Activated naive CD4-positive, alpha-beta T cell treated with anti-CD3 and anti-CD28 coated beads, Interleukin-2, amount 10 ng/mL, durations not matched to agents 7 days and 5 days (primary cell): ENCODE measurements at regions not wholly inside any gene's neighbourhood (a gene's known extent, or its start where the extent isn't known, plus 50 kb on each side); places are given as distances from the start of the nearest gene placed in this dataset.

Experiments
- CTCF ChIA-PET: fragments of 350-600 bp; sonication (Branson Sonifier 250); formaldehyde crosslinking; loops from one replicate; lab custom pipeline; 2021; ENCODE audit warnings: antibody characterized with exemption; lab: Charles Lee
- DNase-seq: peaks from one replicate; pipeline ENCODE4 v3.0.0-alpha.2; 2020
- H3K27ac Mint-ChIP-seq: one replicate; pipeline ENCODE4 v1.8.0; 2021; ENCODE audit warnings: mild to moderate bottlenecking, moderate library complexity, mixed read lengths
- H3K27me3 Mint-ChIP-seq: one replicate; pipeline ENCODE4 v1.8.0; 2021; ENCODE audit warnings: mild to moderate bottlenecking, mixed read lengths
- H3K36me3 Mint-ChIP-seq: one replicate; pipeline ENCODE4 v1.8.0; 2021; ENCODE audit warnings: mixed read lengths
- H3K4me1 Mint-ChIP-seq: one replicate; pipeline ENCODE4 v1.8.0; 2021; ENCODE audit warnings: mixed read lengths
- H3K4me3 Mint-ChIP-seq: one replicate; pipeline ENCODE4 v1.8.0; 2021; ENCODE audit warnings: mild to moderate bottlenecking, moderate library complexity, mixed read lengths
- H3K9me3 Mint-ChIP-seq: one replicate; pipeline ENCODE4 v1.8.0; 2021; ENCODE audit warnings: mixed read lengths

GRCh38 chr5:167688341-167689130, 602.9 kb upstream of the WWC1 start:
- H3K36me3 Mint-ChIP-seq, result no peaks in the 10 kb centered on the region

GRCh38 chr5:167694325-167695147, 596.9 kb upstream of the WWC1 start:
- Mint-ChIP-seq H3K27me3 (no peaks in the 10 kb centered on the region), H3K27ac (no peak overlapping the region), H3K4me3 (no peak overlapping the region), H3K9me3 (no peaks in the 10 kb centered on the region), H3K36me3 (no peaks in the 10 kb centered on the region), H3K4me1 (no peaks in the 10 kb centered on the region)
- DNase-seq, result no peak
- CTCF ChIA-PET, result no interaction called here

More at GRCh38 chr5:167688341-167689130, 602.9 kb upstream of the WWC1 start:
- Mint-ChIP-seq H3K4me1 (no peaks in the 10 kb centered on the region), H3K4me3 (no peak overlapping the region), H3K27ac (no peak overlapping the region), H3K9me3 (peaks cover 4% of the 10 kb centered on the region), H3K27me3 (no peaks in the 10 kb centered on the region)
- no peak for DNase-seq
- CTCF ChIA-PET, result no interaction called here

- no peaks in the 10 kb centered on the region for H3K9me3 Mint-ChIP-seq
- H3K27me3 Mint-ChIP-seq, result no peaks in the 10 kb centered on the region
- no peak for DNase-seq
- H3K36me3 Mint-ChIP-seq, result no peaks in the 10 kb centered on the region
- CTCF ChIA-PET, result no interaction called here
- H3K4me1 Mint-ChIP-seq, result no peaks in the 10 kb centered on the region
- no peak overlapping the region for H3K4me3 Mint-ChIP-seq
- H3K27ac Mint-ChIP-seq, result no peak overlapping the region
Measured at GRCh38 chr5:167696558-167697314, 594.7 kb upstream of the WWC1 start.

- Mint-ChIP-seq H3K4me1 (no peaks in the 10 kb centered on the region), H3K27me3 (no peaks in the 10 kb centered on the region), H3K4me3 (no peak overlapping the region), H3K36me3 (no peaks in the 10 kb centered on the region), H3K27ac (no peak overlapping the region), H3K9me3 (no peaks in the 10 kb centered on the region)
- no peak for DNase-seq
- CTCF ChIA-PET, result no interaction called here
Measured at GRCh38 chr5:167699432-167699831, 592.0 kb upstream of the WWC1 start.

- no peaks in the 10 kb centered on the region for H3K36me3 Mint-ChIP-seq
- H3K4me3 Mint-ChIP-seq, result no peak overlapping the region
- CTCF ChIA-PET, result no interaction called here
- H3K27ac Mint-ChIP-seq, result no peak overlapping the region
- no peaks in the 10 kb centered on the region for H3K27me3 Mint-ChIP-seq
- H3K9me3 Mint-ChIP-seq, result no peaks in the 10 kb centered on the region
- DNase-seq, result no peak
- H3K4me1 Mint-ChIP-seq, result no peaks in the 10 kb centered on the region
Measured at GRCh38 chr5:167701051-167701450, 590.4 kb upstream of the WWC1 start.

GRCh38 chr5:167702014-167702413, 589.4 kb upstream of the WWC1 start:
- H3K27ac Mint-ChIP-seq, result no peak overlapping the region
- CTCF ChIA-PET, result no interaction called here

GRCh38 chr5:167708449-167708848, 583.0 kb upstream of the WWC1 start:
- no peaks in the 10 kb centered on the region for H3K4me1 Mint-ChIP-seq

More at GRCh38 chr5:167702014-167702413, 589.4 kb upstream of the WWC1 start:
- H3K27me3 Mint-ChIP-seq, result no peaks in the 10 kb centered on the region
- H3K4me3 Mint-ChIP-seq, result no peak overlapping the region
- no peaks in the 10 kb centered on the region for H3K36me3 Mint-ChIP-seq
- H3K9me3 Mint-ChIP-seq, result peaks cover 1% of the 10 kb centered on the region
- DNase-seq, result no peak
- H3K4me1 Mint-ChIP-seq, result no peaks in the 10 kb centered on the region

GRCh38 chr5:167709625-167710024, 581.8 kb upstream of the WWC1 start:
- DNase-seq, result no peak
- no peak overlapping the region for H3K27ac Mint-ChIP-seq
- no peaks in the 10 kb centered on the region for H3K27me3 Mint-ChIP-seq
- H3K36me3 Mint-ChIP-seq, result no peaks in the 10 kb centered on the region
- CTCF ChIA-PET, result no interaction called here
- H3K4me3 Mint-ChIP-seq, result no peak overlapping the region
- H3K4me1 Mint-ChIP-seq, result no peaks in the 10 kb centered on the region
- H3K9me3 Mint-ChIP-seq, result peaks cover 1% of the 10 kb centered on the region

More at GRCh38 chr5:167708449-167708848, 583.0 kb upstream of the WWC1 start:
- no peak for DNase-seq
- CTCF ChIA-PET, result no interaction called here
- H3K27ac Mint-ChIP-seq, result no peak overlapping the region
- no peaks in the 10 kb centered on the region for H3K27me3 Mint-ChIP-seq
- H3K9me3 Mint-ChIP-seq, result peaks cover 1% of the 10 kb centered on the region
- H3K36me3 Mint-ChIP-seq, result no peaks in the 10 kb centered on the region
- H3K4me3 Mint-ChIP-seq, result no peak overlapping the region

GRCh38 chr5:167710444-167711073, 580.9 kb upstream of the WWC1 start:
- peaks cover 1% of the 10 kb centered on the region for H3K9me3 Mint-ChIP-seq
- DNase-seq, result no peak
- H3K27me3 Mint-ChIP-seq, result no peaks in the 10 kb centered on the region
- H3K36me3 Mint-ChIP-seq, result no peaks in the 10 kb centered on the region
- no peak overlapping the region for H3K27ac Mint-ChIP-seq
- H3K4me3 Mint-ChIP-seq, result no peak overlapping the region
- CTCF ChIA-PET, result no interaction called here
- H3K4me1 Mint-ChIP-seq, result no peaks in the 10 kb centered on the region

GRCh38 chr5:167712986-167713585, 578.4 kb upstream of the WWC1 start:
- Mint-ChIP-seq H3K9me3 (no peaks in the 10 kb centered on the region), H3K4me1 (no peaks in the 10 kb centered on the region), H3K27me3 (no peaks in the 10 kb centered on the region), H3K4me3 (no peak overlapping the region), H3K36me3 (no peaks in the 10 kb centered on the region), H3K27ac (no peak overlapping the region)
- no peak for DNase-seq
- CTCF ChIA-PET, result no interaction called here

- no peak overlapping the region for H3K27ac Mint-ChIP-seq
- no peaks in the 10 kb centered on the region for H3K27me3 Mint-ChIP-seq
- CTCF ChIA-PET, result no interaction called here
- DNase-seq, result no peak
- H3K9me3 Mint-ChIP-seq, result no peaks in the 10 kb centered on the region
- H3K4me3 Mint-ChIP-seq, result no peak overlapping the region
- H3K36me3 Mint-ChIP-seq, result no peaks in the 10 kb centered on the region
- no peaks in the 10 kb centered on the region for H3K4me1 Mint-ChIP-seq
Measured at GRCh38 chr5:167713896-167714295, 577.5 kb upstream of the WWC1 start.

- Mint-ChIP-seq H3K36me3 (no peaks in the 10 kb centered on the region), H3K4me3 (no peak overlapping the region), H3K4me1 (no peaks in the 10 kb centered on the region), H3K27ac (no peak overlapping the region), H3K9me3 (no peaks in the 10 kb centered on the region), H3K27me3 (no peaks in the 10 kb centered on the region)
- CTCF ChIA-PET, result no interaction called here
- DNase-seq, result no peak
Measured at GRCh38 chr5:167716126-167716775, 575.2 kb upstream of the WWC1 start.

- CTCF ChIA-PET, result no interaction called here
- Mint-ChIP-seq H3K4me1 (no peaks in the 10 kb centered on the region), H3K27me3 (no peaks in the 10 kb centered on the region), H3K36me3 (no peaks in the 10 kb centered on the region), H3K9me3 (no peaks in the 10 kb centered on the region), H3K4me3 (no peak overlapping the region), H3K27ac (no peak overlapping the region)
- DNase-seq, result no peak
Measured at GRCh38 chr5:167720259-167720658, 571.2 kb upstream of the WWC1 start.
